AG04449 (cell line): ENCODE measurements at regions not wholly inside any gene's neighbourhood (a gene's known extent, or its start where the extent isn't known, plus 50 kb on each side); places are given as distances from the start of the nearest gene placed in this dataset.

Experiments used
- CTCF ChIA-PET: fragments of 350-600 bp; formaldehyde crosslinking; extraction: SDS; loops from one replicate; lab custom pipeline; 2021; ENCODE audit warnings: antibody characterized with exemption; lab: Yijun Ruan, JAX
- POLR2A ChIA-PET: fragments of 400-600, 350-600 bp; formaldehyde crosslinking; extraction: SDS; loops from one replicate; lab custom pipeline; 2020; ENCODE audit warnings: antibody characterized with exemption, inconsistent platforms; lab: Yijun Ruan, JAX
- DNase-seq: peaks from one replicate; pipeline ENCODE4 v3.0.0-alpha.2; 2010; ENCODE audit warnings: low read depth, low spot score
- H3K4me3 ChIP-seq: 2 replicates; pipeline ENCODE4 v1.5.1; 2011; ENCODE audit warnings: low read depth, mild to moderate bottlenecking, control low read depth, low read length
- CTCF ChIP-seq: IDR thresholded peaks from one replicate; pipeline ENCODE4 v1.5.1; 2011; ENCODE audit warnings: mild to moderate bottlenecking, moderate library complexity, low read length, control low read depth, inconsistent platforms; ENCODE audit not compliant: insufficient read depth; ENCODE audit errors: missing control alignments

DNA sequence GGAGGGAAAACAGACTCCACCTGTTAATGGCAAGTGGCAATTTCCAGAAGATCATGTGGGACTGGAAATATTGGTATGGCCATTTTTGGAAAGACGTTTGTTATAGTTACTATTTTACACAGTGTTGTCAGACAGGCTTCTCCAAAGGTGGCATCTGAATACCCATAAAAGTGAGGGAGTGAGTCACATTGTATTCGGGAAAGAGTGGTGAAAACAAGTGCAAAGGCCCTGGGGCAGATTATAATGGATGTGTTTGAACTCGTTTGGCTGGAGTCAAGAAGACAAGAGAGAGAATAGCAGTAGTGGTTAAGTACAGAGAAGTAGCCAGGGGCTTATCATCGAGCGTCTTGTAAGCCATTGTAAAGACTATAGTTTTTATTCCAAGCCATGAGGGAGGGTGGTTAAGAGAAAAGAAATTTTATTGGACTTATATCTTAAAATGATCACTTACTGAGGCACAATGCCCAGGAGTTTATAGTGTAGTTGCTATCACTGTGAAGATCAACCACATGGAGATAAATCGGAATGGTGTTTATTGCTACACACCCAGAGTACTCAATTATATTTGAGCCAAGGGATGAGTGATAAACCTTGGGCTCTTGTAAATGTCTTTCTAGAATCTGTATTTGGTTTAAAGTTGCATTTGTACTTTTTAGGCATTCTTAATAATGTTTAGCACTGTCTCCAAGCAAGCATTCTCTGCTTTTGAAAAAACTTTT lies 212.8 kb upstream of the KBTBD8 start:
- H3K4me3 ChIP-seq = no peak overlapping the region
- POLR2A ChIA-PET = no interaction called here
- CTCF ChIA-PET = interaction anchor here (0.6 to 1.5 kb wide), 2 partner anchors 8 to 13 kb away, joined by 3 to 4 read pairs; no protein-coding TSS in a partner anchor
- DNase-seq = no peak
- TF ChIP-seq CTCF = no peak

DNA sequence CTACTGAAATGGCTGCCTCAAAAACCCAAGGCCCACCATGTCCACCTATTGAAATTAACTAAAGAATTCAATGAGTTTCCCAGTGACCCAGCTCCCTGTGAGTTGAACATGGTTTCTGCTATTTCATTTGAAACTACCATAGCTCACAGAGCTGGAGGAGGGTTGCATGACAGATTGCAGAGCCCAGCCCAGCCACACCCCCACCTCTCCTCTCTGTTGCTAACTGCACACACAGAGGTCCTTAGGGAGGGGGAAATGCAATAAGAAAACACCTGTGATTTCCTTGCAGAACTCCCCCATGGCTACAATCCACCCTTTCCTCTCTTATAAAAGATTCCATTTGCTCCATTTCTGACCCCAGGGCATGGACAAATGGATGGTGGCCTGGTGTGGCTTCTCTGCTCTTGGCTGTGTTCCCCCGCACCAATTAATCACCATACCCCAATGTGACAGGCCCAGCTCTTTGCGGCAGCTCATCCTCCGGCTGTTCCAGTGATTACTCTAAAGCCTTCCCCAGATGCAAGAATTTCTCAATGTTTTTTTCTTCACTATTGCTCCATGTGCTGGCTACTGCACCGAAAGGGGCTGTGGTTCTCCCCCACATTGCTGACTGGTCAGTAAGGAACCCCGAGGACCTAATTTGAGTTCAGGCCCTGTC lies 208.4 kb upstream of the KBTBD8 start:
- H3K4me3 ChIP-seq = no peak overlapping the region
- DNase-seq = no peak
- ChIA-PET CTCF (interaction anchor here (0.6 kb wide), 1 partner anchor 221 kb away, joined by 3 read pairs; no protein-coding TSS in a partner anchor), POLR2A (no interaction called here)
- no peak for TF ChIP-seq CTCF

GRCh38 chr3:66792086-66792485 lies 206.0 kb upstream of the KBTBD8 start:
- no peak for DNase-seq
- no peak overlapping the region for H3K4me3 ChIP-seq
- ChIA-PET POLR2A (no interaction called here), CTCF (interaction anchor here (1.2 kb wide), 1 partner anchor 24 kb away, joined by 5 read pairs; no protein-coding TSS in a partner anchor)
- no peak for TF ChIP-seq CTCF

DNA sequence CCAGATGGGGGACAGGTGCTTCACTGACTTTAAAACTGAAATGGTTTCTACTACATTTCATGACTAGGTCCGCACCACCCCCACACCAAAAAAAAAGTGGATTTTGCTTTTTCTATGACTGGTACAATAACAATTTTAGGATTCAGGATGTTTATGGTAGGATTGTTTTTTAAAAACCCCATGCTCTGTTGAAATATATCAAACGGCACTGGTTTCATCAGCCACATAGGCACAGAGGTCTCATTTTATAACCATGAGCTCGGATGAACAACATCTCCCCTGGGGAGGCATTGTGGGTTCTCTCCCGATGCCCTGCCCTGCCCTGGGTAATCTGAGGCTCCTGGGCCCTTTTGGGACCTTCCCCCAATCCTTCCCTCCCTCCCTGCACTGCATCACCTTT lies 202.7 kb upstream of the KBTBD8 start:
- H3K4me3 ChIP-seq = no peak overlapping the region
- DNase-seq = peak; percentile 54
- TF ChIP-seq CTCF = no peak
- CTCF ChIA-PET = interaction anchor here (0.8 to 1.3 kb wide), 4 partner anchors 8 to 387 kb away, joined by 4 to 5 read pairs (median 4); no protein-coding TSS in a partner anchor
- POLR2A ChIA-PET = interaction anchor here (0.7 kb wide), 1 partner anchor 413 kb away, joined by 3 read pairs; no protein-coding TSS in a partner anchor

DNA sequence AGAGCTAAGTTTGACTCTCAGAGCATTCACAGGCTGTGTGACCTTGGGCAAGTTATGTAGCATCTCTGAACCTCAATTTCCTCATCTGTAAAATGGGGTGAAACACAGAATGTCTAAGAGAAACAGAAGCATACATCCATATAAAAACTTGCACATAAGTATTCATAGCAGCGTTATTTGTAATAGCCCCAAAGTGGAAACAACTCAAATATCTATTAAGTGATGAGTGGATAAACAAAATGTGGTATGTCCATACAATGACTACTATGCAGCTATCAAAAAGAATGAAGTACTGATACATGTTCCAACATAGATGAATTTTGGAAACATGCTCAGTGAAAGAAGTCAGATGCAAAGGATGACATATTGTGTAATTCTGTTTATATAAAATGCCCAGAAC lies 201.8 kb upstream of the KBTBD8 start:
- DNase-seq = no peak
- H3K4me3 ChIP-seq = no peak overlapping the region
- ChIA-PET POLR2A (no interaction called here), CTCF (no interaction called here)
- no peak for TF ChIP-seq CTCF
